Panc1 (cell line): ENCODE measurements at regions not wholly inside any gene's neighbourhood (a gene's known extent, or its start where the extent isn't known, plus 50 kb on each side); places are given as distances from the start of the nearest gene placed in this dataset.

ENCODE experiments used
- ATAC-seq: fragments of 200-7000 bp; cut with Tn5 transposase; 2 replicates; pipeline ENCODE4 v1.9.1; 2020; ENCODE audit warnings: mild to moderate bottlenecking, moderate library complexity
- BruUV-seq: library from RNA; stranded (reverse); fragments of 400-500 nt; replicated peaks from 2 replicates; lab custom pipeline; 2021; lab: Mats Ljungman, UMichigan
- CTCF ChIA-PET: fragments of 300-600 bp; sonication (Branson Sonifier 250); formaldehyde crosslinking; loops from one replicate; lab custom pipeline; 2022; ENCODE audit warnings: antibody characterized with exemption; lab: Charles Lee
- POLR2A ChIA-PET: fragments of 300-600 bp; sonication (Branson Sonifier 250); formaldehyde crosslinking; loops from one replicate; lab custom pipeline; 2022; ENCODE audit warnings: antibody characterized with exemption; lab: Charles Lee
- DNase-seq: peaks from one replicate; pipeline ENCODE4 v3.0.0-alpha.2; 2010; ENCODE audit warnings: low read depth, low spot score
- H3K27ac ChIP-seq: 2 replicates; pipeline ENCODE4 v1.5.1; 2011; ENCODE audit warnings: mild to moderate bottlenecking, low read length, inconsistent platforms
- H3K27me3 ChIP-seq: fragments of 200-500 bp; sonication (Bioruptor generic); 2 replicates; pipeline ENCODE4 v1.6.0; 2014; ENCODE audit warnings: low read length, inconsistent platforms; ENCODE audit not compliant: control insufficient read depth, insufficient read depth
- H3K36me3 ChIP-seq: fragments of 200-500 bp; sonication (Bioruptor generic); 2 replicates; pipeline ENCODE4 v1.5.1; 2014; ENCODE audit warnings: inconsistent platforms, mild to moderate bottlenecking, low read length, moderate library complexity; ENCODE audit not compliant: control insufficient read depth, insufficient read depth
- H3K4me1 ChIP-seq: 2 replicates; pipeline ENCODE4 v1.5.1; 2011; ENCODE audit warnings: inconsistent platforms, mild to moderate bottlenecking, low read length, moderate library complexity; ENCODE audit not compliant: control insufficient read depth, insufficient read depth
- H3K4me3 ChIP-seq, 2 experiments: 2 replicates each; pipeline ENCODE4 v1.5.1; 2011 to 2012; ENCODE audit warnings: low read depth in 2 of 2, low read length in 2 of 2, mild to moderate bottlenecking in 2 of 2, inconsistent platforms in 1 of 2, moderate library complexity in 1 of 2
- H3K9me3 ChIP-seq: fragments of 200-500 bp; sonication (Bioruptor generic); 2 replicates; pipeline ENCODE4 v1.5.1; 2014; ENCODE audit warnings: low read depth, mild to moderate bottlenecking, inconsistent platforms, low read length, moderate library complexity; ENCODE audit not compliant: control insufficient read depth, insufficient read depth
- POLR2AphosphoS5 ChIP-seq: IDR thresholded peaks from 2 replicates; pipeline ENCODE4 v1.6.1; 2012; ENCODE audit warnings: mild to moderate bottlenecking, low read depth, low read length, moderate library complexity
- SIN3A ChIP-seq: IDR thresholded peaks from 2 replicates; pipeline ENCODE4 v1.6.1; 2012; ENCODE audit warnings: low read depth, mild to moderate bottlenecking, low read length, moderate library complexity, borderline replicate concordance; ENCODE audit not compliant: insufficient read depth
- TCF7L2 ChIP-seq: IDR thresholded peaks from 2 replicates; pipeline ENCODE4 v1.6.1; 2011; ENCODE audit warnings: mild to moderate bottlenecking, low read depth, low read length, inconsistent platforms
- in situ Hi-C: cut with HindIII; loops from 2 replicates; pipeline ENCODE4 v1.10.0; 2016; ENCODE audit warnings: low sequenced_read_pairs, low pct_unique_long_range_greater_than_20kb
- intact Hi-C: fragments of 100-400 bp; cut with micrococcal nuclease; formaldehyde crosslinking; loops from one replicate; pipeline ENCODE4 v1.10.0; 2022; ENCODE audit not compliant: unreplicated experiment
- TF ChIP-seq, protein P1 (sequence below): fragments of 450-650 bp; IDR thresholded peaks from 2 replicates; pipeline ENCODE4 v1.5.1; 2017; ENCODE audit warnings: mild to moderate bottlenecking
- TF ChIP-seq, protein P2 (sequence below), 2 experiments: IDR thresholded peaks; 2 replicates each; pipeline ENCODE4 v1.6.1; 2011 to 2012; ENCODE audit warnings: low read depth in 2 of 2, control low read depth in 1 of 2, low read length in 1 of 2, mild to moderate bottlenecking in 1 of 2, moderate library complexity in 1 of 2; ENCODE audit not compliant: insufficient read depth in 1 of 2

DNA sequence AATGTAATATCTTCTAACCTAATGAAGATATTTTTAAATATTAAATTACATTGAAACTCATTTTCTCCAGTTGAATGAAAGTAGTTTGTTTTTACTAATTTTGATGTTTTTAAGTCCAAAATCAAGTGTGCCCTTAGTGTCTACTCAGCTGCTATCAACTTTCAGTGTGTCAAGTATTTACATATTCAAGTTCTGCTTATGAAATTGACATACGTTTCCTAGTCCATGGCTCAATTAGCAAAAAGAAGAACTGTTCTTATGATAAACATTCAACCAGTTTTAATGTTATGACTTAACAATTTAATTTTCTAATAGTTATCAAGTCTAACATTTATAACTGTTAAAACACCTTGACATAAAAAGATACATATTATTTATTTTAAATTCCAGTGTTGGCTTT lies 137.1 kb downstream of the DUSP6 start:
- no peaks in the 10 kb centered on the region for H3K36me3 ChIP-seq
- BruUV-seq = no TSS peak
- H3K9me3 ChIP-seq = no peaks in the 10 kb centered on the region
- in situ Hi-C loops (no loop called here), intact Hi-C loops (no loop called here)
- no peaks in the 10 kb centered on the region for H3K27me3 ChIP-seq
- DNase-seq (no peak), ATAC-seq (no peak)
- H3K27ac ChIP-seq = no peak overlapping the region
- no peak for TF ChIP-seq SIN3A
- TF ChIP-seq, protein P1, sequence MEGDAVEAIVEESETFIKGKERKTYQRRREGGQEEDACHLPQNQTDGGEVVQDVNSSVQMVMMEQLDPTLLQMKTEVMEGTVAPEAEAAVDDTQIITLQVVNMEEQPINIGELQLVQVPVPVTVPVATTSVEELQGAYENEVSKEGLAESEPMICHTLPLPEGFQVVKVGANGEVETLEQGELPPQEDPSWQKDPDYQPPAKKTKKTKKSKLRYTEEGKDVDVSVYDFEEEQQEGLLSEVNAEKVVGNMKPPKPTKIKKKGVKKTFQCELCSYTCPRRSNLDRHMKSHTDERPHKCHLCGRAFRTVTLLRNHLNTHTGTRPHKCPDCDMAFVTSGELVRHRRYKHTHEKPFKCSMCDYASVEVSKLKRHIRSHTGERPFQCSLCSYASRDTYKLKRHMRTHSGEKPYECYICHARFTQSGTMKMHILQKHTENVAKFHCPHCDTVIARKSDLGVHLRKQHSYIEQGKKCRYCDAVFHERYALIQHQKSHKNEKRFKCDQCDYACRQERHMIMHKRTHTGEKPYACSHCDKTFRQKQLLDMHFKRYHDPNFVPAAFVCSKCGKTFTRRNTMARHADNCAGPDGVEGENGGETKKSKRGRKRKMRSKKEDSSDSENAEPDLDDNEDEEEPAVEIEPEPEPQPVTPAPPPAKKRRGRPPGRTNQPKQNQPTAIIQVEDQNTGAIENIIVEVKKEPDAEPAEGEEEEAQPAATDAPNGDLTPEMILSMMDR = no peak
- TF ChIP-seq, protein P2, sequence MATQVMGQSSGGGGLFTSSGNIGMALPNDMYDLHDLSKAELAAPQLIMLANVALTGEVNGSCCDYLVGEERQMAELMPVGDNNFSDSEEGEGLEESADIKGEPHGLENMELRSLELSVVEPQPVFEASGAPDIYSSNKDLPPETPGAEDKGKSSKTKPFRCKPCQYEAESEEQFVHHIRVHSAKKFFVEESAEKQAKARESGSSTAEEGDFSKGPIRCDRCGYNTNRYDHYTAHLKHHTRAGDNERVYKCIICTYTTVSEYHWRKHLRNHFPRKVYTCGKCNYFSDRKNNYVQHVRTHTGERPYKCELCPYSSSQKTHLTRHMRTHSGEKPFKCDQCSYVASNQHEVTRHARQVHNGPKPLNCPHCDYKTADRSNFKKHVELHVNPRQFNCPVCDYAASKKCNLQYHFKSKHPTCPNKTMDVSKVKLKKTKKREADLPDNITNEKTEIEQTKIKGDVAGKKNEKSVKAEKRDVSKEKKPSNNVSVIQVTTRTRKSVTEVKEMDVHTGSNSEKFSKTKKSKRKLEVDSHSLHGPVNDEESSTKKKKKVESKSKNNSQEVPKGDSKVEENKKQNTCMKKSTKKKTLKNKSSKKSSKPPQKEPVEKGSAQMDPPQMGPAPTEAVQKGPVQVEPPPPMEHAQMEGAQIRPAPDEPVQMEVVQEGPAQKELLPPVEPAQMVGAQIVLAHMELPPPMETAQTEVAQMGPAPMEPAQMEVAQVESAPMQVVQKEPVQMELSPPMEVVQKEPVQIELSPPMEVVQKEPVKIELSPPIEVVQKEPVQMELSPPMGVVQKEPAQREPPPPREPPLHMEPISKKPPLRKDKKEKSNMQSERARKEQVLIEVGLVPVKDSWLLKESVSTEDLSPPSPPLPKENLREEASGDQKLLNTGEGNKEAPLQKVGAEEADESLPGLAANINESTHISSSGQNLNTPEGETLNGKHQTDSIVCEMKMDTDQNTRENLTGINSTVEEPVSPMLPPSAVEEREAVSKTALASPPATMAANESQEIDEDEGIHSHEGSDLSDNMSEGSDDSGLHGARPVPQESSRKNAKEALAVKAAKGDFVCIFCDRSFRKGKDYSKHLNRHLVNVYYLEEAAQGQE (IDR thresholded peaks at IDR 0.05; ENCODE audit: insufficient read depth in 1 of 2, low read depth in 2 of 2, low read length in 1 of 2) = no peak
- ChIA-PET POLR2A (no interaction called here), CTCF (no interaction called here)
- no peak overlapping the region for H3K4me3 ChIP-seq
- H3K4me1 ChIP-seq = no peaks in the 10 kb centered on the region

DNA sequence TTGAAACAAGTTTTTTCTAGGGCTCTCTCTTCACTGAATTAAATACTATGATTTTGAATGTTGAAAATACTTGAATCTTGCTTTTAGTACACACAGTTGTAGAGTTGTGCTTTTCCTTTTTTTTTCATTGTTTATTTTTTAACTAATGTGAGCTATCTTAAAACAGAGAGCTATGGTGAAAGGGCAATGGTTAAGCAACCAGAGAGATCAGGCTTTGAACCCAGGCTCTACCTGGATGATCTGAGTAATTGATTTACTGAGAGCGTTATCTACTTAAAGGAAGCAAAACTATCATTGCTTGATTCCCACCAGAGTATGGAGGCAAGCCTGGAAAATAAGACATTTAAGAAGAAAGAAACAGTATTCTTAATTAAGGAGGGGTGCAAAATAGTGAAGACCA lies 138.6 kb downstream of the DUSP6 start:
- H3K4me1 ChIP-seq = no peaks in the 10 kb centered on the region
- in situ Hi-C loops (no loop called here), intact Hi-C loops (no loop called here)
- TF ChIP-seq TCF7L2 = no peak
- TF ChIP-seq, protein P1 = no peak
- TF ChIP-seq SIN3A = no peak
- TF ChIP-seq, protein P2 (IDR thresholded peaks at IDR 0.05; ENCODE audit: insufficient read depth in 1 of 2, low read depth in 2 of 2, low read length in 1 of 2) = no peak
- no peak for TF ChIP-seq POLR2AphosphoS5
- no peak overlapping the region for H3K4me3 ChIP-seq
- POLR2A ChIA-PET = no interaction called here
- CTCF ChIA-PET = no interaction called here
- no peak overlapping the region for H3K27ac ChIP-seq
- DNase-seq (no peak), ATAC-seq (no peak)
- H3K27me3 ChIP-seq = no peaks in the 10 kb centered on the region
- H3K36me3 ChIP-seq = no peaks in the 10 kb centered on the region
- H3K9me3 ChIP-seq = no peaks in the 10 kb centered on the region
- BruUV-seq = no TSS peak
